Suprapubic skin (tissue), 4 donors: ENCODE measurements at regions not wholly inside any gene's neighbourhood (a gene's known extent, or its start where the extent isn't known, plus 50 kb on each side); places are given as distances from the start of the nearest gene placed in this dataset.

Experiments
- DNase-seq, 2 donors: peaks; one replicate each; pipeline ENCODE4 v3.0.0-alpha.2; 2019; ENCODE audit warnings: low spot score in 2 of 2
- H3K27ac ChIP-seq: fragments of 200-600 bp; sonication (generic); one replicate; pipeline ENCODE4 v1.5.1; 2019
- H3K27me3 ChIP-seq: fragments of 200-600 bp; sonication (generic); one replicate; pipeline ENCODE4 v1.5.1; 2019
- H3K36me3 ChIP-seq: fragments of 200-600 bp; sonication (generic); one replicate; pipeline ENCODE4 v1.5.1; 2019
- H3K4me1 ChIP-seq: fragments of 200-600 bp; sonication (generic); one replicate; pipeline ENCODE4 v1.5.1; 2019
- H3K4me3 ChIP-seq: fragments of 200-600 bp; sonication (generic); one replicate; pipeline ENCODE4 v1.5.1; 2019; ENCODE audit warnings: mild to moderate bottlenecking
- H3K9me3 ChIP-seq: fragments of 200-600 bp; sonication (generic); one replicate; pipeline ENCODE4 v1.5.1; 2019
- EP300 ChIP-seq: sonication (generic); formaldehyde crosslinking; IDR thresholded peaks from one replicate; pipeline ENCODE4 v1.6.1; 2017; ENCODE audit warnings: antibody characterized with exemption
- POLR2A ChIP-seq, 2 donors: fragments of 450-650 bp; IDR thresholded peaks; one replicate each; pipeline ENCODE4 v1.6.1; 2017; ENCODE audit warnings: antibody characterized with exemption in 2 of 2, mild to moderate bottlenecking in 2 of 2, moderate library complexity in 2 of 2
- POLR2AphosphoS5 ChIP-seq, 3 donors: sonication (generic); formaldehyde crosslinking; IDR thresholded peaks; one replicate each; pipeline ENCODE4 v1.6.1; 2017; ENCODE audit warnings: antibody characterized with exemption in 3 of 3
- WGBS: methylation state at CpG from one replicate; pipeline ENCODE4 v1.1.5; 2018; 5-methylcytosine and 5-hydroxymethylcytosine counted together
- TF ChIP-seq, protein P1 (sequence below), 2 donors: fragments of 200-600 bp in 1 of 2; fragments of 450-650 bp in 1 of 2; sonication (generic) in 1 of 2; IDR thresholded peaks; one replicate each; pipeline ENCODE4 v1.5.1; 2016 to 2019; ENCODE audit warnings: antibody characterized with exemption in 2 of 2, mild to moderate bottlenecking in 1 of 2, moderate library complexity in 1 of 2

DNA sequence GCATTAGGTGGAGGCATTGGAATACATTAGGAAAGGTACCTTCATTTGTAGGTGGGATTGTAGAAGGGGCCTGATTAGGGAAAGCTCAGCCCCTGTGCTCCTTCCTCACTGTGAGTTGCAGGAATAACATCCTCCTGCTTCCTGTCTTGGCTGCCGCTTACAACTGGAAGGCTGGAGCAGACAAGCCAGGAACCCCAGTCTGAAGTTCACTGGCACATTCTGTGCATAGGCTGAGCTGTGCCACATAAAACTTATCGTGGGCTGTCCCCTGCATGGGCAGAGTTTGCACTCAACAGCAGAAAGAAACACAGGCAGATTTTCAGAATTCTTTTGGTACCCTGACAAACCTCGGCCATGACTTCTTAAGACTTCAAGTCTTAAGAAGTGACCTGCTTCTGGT, 200.1 kb downstream of the SALL1 start:
- TF ChIP-seq, protein P1, sequence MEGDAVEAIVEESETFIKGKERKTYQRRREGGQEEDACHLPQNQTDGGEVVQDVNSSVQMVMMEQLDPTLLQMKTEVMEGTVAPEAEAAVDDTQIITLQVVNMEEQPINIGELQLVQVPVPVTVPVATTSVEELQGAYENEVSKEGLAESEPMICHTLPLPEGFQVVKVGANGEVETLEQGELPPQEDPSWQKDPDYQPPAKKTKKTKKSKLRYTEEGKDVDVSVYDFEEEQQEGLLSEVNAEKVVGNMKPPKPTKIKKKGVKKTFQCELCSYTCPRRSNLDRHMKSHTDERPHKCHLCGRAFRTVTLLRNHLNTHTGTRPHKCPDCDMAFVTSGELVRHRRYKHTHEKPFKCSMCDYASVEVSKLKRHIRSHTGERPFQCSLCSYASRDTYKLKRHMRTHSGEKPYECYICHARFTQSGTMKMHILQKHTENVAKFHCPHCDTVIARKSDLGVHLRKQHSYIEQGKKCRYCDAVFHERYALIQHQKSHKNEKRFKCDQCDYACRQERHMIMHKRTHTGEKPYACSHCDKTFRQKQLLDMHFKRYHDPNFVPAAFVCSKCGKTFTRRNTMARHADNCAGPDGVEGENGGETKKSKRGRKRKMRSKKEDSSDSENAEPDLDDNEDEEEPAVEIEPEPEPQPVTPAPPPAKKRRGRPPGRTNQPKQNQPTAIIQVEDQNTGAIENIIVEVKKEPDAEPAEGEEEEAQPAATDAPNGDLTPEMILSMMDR (IDR thresholded peaks at IDR 0.05) = no peak
- no peak for TF ChIP-seq POLR2AphosphoS5 (IDR thresholded peaks at IDR 0.05)
- TF ChIP-seq POLR2A (IDR thresholded peaks at IDR 0.05) = no peak
- TF ChIP-seq EP300 = no peak
- Histone ChIP-seq H3K4me3 (no peak overlapping the region), H3K36me3 (no peaks in the 10 kb centered on the region), H3K9me3 (no peaks in the 10 kb centered on the region), H3K27me3 (no peaks in the 10 kb centered on the region), H3K4me1 (no peaks in the 10 kb centered on the region), H3K27ac (no peak overlapping the region)
- no peak for DNase-seq
- 67% methylated on average over 3 of the region's 3 CpGs for WGBS

DNA sequence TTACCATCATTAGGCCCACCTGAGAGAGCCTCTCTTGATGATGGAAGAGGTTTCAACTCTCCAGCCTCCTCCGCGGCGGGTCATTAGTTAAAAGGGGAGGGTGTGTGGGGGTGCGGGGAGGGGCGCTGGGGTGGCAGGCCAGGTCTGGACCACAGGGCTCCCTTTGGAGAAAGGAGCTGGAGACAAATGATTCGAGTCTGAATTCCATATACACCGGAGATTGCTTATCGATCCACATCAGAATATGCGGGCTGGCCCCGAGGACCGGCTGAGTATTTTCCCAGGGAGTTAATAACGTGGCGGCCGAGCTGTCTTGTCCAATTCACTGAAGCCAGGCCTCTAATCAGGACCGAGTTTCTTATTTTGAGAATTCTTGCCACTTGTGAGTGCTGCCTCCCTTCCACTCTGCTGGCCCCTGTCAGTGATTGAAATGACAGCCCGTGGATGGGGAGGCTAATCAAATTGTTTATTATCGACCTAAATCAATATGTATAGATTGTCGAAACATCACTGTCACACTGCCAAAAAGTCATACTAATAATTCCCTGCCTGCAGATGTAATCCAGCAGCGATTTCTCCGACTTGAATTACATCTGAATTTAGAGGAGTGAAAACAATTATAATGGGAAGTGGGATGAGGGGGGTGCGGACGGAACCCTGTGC, 202.7 kb downstream of the SALL1 start:
- TF ChIP-seq, protein P1 (IDR thresholded peaks at IDR 0.05) = no peak
- TF ChIP-seq POLR2AphosphoS5 (IDR thresholded peaks at IDR 0.05) (no peak), EP300 (no peak), POLR2A (IDR thresholded peaks at IDR 0.05) (no peak)
- H3K4me3 ChIP-seq = no peak overlapping the region
- 81% methylated on average over 22 of the region's 22 CpGs for WGBS
- no peaks in the 10 kb centered on the region for H3K36me3 ChIP-seq
- DNase-seq = no peak
- no peak overlapping the region for H3K27ac ChIP-seq
- H3K4me1 ChIP-seq = no peaks in the 10 kb centered on the region
- no peaks in the 10 kb centered on the region for H3K27me3 ChIP-seq
- H3K9me3 ChIP-seq = no peaks in the 10 kb centered on the region

DNA sequence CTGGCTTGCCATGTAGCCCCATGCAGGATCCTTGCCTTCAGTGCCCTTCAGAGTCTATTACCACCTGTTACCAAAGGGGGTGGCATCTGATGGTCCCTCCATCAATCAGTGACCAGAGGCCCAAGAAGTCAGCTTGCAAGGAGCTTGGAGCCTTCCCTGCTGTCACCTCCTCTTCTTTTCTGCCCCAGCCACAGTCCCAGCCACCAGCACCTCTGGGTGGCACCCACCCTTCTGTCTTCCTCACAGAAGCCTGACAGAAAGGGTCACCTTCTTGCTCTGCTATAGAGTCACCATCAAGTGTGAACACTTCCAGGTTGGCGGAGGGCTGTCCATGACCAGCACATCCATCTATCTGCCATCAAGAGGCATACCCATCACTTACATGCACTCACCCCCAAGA, 203.2 kb downstream of the SALL1 start:
- Histone ChIP-seq H3K4me1 (no peaks in the 10 kb centered on the region), H3K27ac (no peak overlapping the region), H3K4me3 (no peak overlapping the region), H3K9me3 (no peaks in the 10 kb centered on the region), H3K27me3 (no peaks in the 10 kb centered on the region), H3K36me3 (no peaks in the 10 kb centered on the region)
- TF ChIP-seq POLR2A (IDR thresholded peaks at IDR 0.05) (no peak), POLR2AphosphoS5 (IDR thresholded peaks at IDR 0.05) (no peak), EP300 (no peak)
- TF ChIP-seq, protein P1 (IDR thresholded peaks at IDR 0.05) = no peak
- WGBS = 100% methylated on average over 1 of the region's 1 CpG
- no peak for DNase-seq

- no peak for DNase-seq
- TF ChIP-seq, protein P1 (IDR thresholded peaks at IDR 0.05) = no peak
- no peak for TF ChIP-seq POLR2A (IDR thresholded peaks at IDR 0.05)
- Histone ChIP-seq H3K36me3 (no peaks in the 10 kb centered on the region), H3K4me1 (no peaks in the 10 kb centered on the region), H3K4me3 (no peak overlapping the region), H3K9me3 (no peaks in the 10 kb centered on the region), H3K27ac (no peak overlapping the region), H3K27me3 (no peaks in the 10 kb centered on the region)
- WGBS = 85% methylated on average over 5 of the region's 5 CpGs
Observed at GRCh38 chr16:50946606-50947005, 204.5 kb downstream of the SALL1 start.

- Histone ChIP-seq H3K36me3 (no peaks in the 10 kb centered on the region), H3K27me3 (no peaks in the 10 kb centered on the region), H3K27ac (no peak overlapping the region), H3K4me3 (no peak overlapping the region), H3K4me1 (no peaks in the 10 kb centered on the region), H3K9me3 (no peaks in the 10 kb centered on the region)
- DNase-seq = no peak
- TF ChIP-seq POLR2A (IDR thresholded peaks at IDR 0.05) (no peak), POLR2AphosphoS5 (IDR thresholded peaks at IDR 0.05) (no peak), EP300 (no peak)
- TF ChIP-seq, protein P1 (IDR thresholded peaks at IDR 0.05) = no peak
- WGBS = 83% methylated on average over 3 of the region's 3 CpGs
Observed at GRCh38 chr16:50946098-50946497, 204.2 kb downstream of the CYLD start.
